ENCODE measurements at regions not wholly inside any gene's neighbourhood (a gene's known extent, or its start where the extent isn't known, plus 50 kb on each side); places are given as distances from the start of the nearest gene placed in this dataset.

- Histone ChIP-seq H3K4me3 (ENCODE audit: low read length in 2 of 2) (no peak overlapping the region), H3K9ac (ENCODE audit: low read depth in 1 of 2, low read length in 2 of 2) (no peak overlapping the region), H3K27me3 (ENCODE audit: control insufficient read depth in 2 of 2, insufficient read depth in 2 of 2, low read length in 2 of 2) (no peaks in the 10 kb centered on the region), H3K9me3 (ENCODE audit: control insufficient read depth in 2 of 2, low read length in 2 of 2) (no peaks in the 10 kb centered on the region), H3K36me3 (ENCODE audit: control insufficient read depth in 2 of 2, insufficient read depth in 2 of 2, low read length in 2 of 2) (no peaks in the 10 kb centered on the region), H3K4me1 (ENCODE audit: control insufficient read depth in 2 of 2, insufficient read depth in 2 of 2, low read length in 2 of 2) (no peaks in the 10 kb centered on the region), H3K27ac (ENCODE audit: low read depth in 2 of 2, low read length in 2 of 2) (no peak overlapping the region)
Measured at GRCh38 chr5:175047048-175047447, 322.7 kb downstream of the MSX2 start.

- no peak overlapping the region for H3K4me3 ChIP-seq (ENCODE audit: low read length in 2 of 2)
- H3K27ac ChIP-seq (ENCODE audit: low read depth in 2 of 2, low read length in 2 of 2): no peak overlapping the region
- no peaks in the 10 kb centered on the region for H3K4me1 ChIP-seq (ENCODE audit: control insufficient read depth in 2 of 2, insufficient read depth in 2 of 2, low read length in 2 of 2)
- H3K9me3 ChIP-seq (ENCODE audit: control insufficient read depth in 2 of 2, low read length in 2 of 2): no peaks in the 10 kb centered on the region
- no peak overlapping the region for H3K9ac ChIP-seq (ENCODE audit: low read depth in 1 of 2, low read length in 2 of 2)
- H3K36me3 ChIP-seq (ENCODE audit: control insufficient read depth in 2 of 2, insufficient read depth in 2 of 2, low read length in 2 of 2): no peaks in the 10 kb centered on the region
- H3K27me3 ChIP-seq (ENCODE audit: control insufficient read depth in 2 of 2, insufficient read depth in 2 of 2, low read length in 2 of 2): no peaks in the 10 kb centered on the region
Measured at GRCh38 chr5:175045820-175046219, 321.4 kb downstream of the MSX2 start.

GRCh38 chr5:175037820-175038219 is 313.4 kb downstream of the MSX2 start:
- no peaks in the 10 kb centered on the region for H3K4me1 ChIP-seq (ENCODE audit: control insufficient read depth in 2 of 2, insufficient read depth in 2 of 2, low read length in 2 of 2)
- no peaks in the 10 kb centered on the region for H3K9me3 ChIP-seq (ENCODE audit: control insufficient read depth in 2 of 2, low read length in 2 of 2)
- H3K27me3 ChIP-seq (ENCODE audit: control insufficient read depth in 2 of 2, insufficient read depth in 2 of 2, low read length in 2 of 2): no peaks in the 10 kb centered on the region
- no peak overlapping the region for H3K4me3 ChIP-seq (ENCODE audit: low read length in 2 of 2)
- no peak overlapping the region for H3K9ac ChIP-seq (ENCODE audit: low read depth in 1 of 2, low read length in 2 of 2)
- H3K36me3 ChIP-seq (ENCODE audit: control insufficient read depth in 2 of 2, insufficient read depth in 2 of 2, low read length in 2 of 2): no peaks in the 10 kb centered on the region
- no peak overlapping the region for H3K27ac ChIP-seq (ENCODE audit: low read depth in 2 of 2, low read length in 2 of 2)

- Histone ChIP-seq H3K36me3 (ENCODE audit: control insufficient read depth in 2 of 2, insufficient read depth in 2 of 2, low read length in 2 of 2) (no peaks in the 10 kb centered on the region), H3K27me3 (ENCODE audit: control insufficient read depth in 2 of 2, insufficient read depth in 2 of 2, low read length in 2 of 2) (no peaks in the 10 kb centered on the region), H3K4me3 (ENCODE audit: low read length in 2 of 2) (no peak overlapping the region), H3K27ac (ENCODE audit: low read depth in 2 of 2, low read length in 2 of 2) (no peak overlapping the region), H3K4me1 (ENCODE audit: control insufficient read depth in 2 of 2, insufficient read depth in 2 of 2, low read length in 2 of 2) (no peaks in the 10 kb centered on the region), H3K9me3 (ENCODE audit: control insufficient read depth in 2 of 2, low read length in 2 of 2) (no peaks in the 10 kb centered on the region), H3K9ac (ENCODE audit: low read depth in 1 of 2, low read length in 2 of 2) (no peak overlapping the region)
Measured at GRCh38 chr5:175035882-175036533, 311.6 kb downstream of the MSX2 start.

GRCh38 chr5:175034924-175035323 is 310.5 kb downstream of the MSX2 start:
- H3K9ac ChIP-seq (ENCODE audit: low read depth in 1 of 2, low read length in 2 of 2): no peak overlapping the region
- H3K4me3 ChIP-seq (ENCODE audit: low read length in 2 of 2): no peak overlapping the region
- H3K36me3 ChIP-seq (ENCODE audit: control insufficient read depth in 2 of 2, insufficient read depth in 2 of 2, low read length in 2 of 2): no peaks in the 10 kb centered on the region
- H3K27ac ChIP-seq (ENCODE audit: low read depth in 2 of 2, low read length in 2 of 2): no peak overlapping the region
- H3K27me3 ChIP-seq (ENCODE audit: control insufficient read depth in 2 of 2, insufficient read depth in 2 of 2, low read length in 2 of 2): no peaks in the 10 kb centered on the region
- no peaks in the 10 kb centered on the region for H3K4me1 ChIP-seq (ENCODE audit: control insufficient read depth in 2 of 2, insufficient read depth in 2 of 2, low read length in 2 of 2)
- H3K9me3 ChIP-seq (ENCODE audit: control insufficient read depth in 2 of 2, low read length in 2 of 2): no peaks in the 10 kb centered on the region

GRCh38 chr5:175032741-175033151 is 308.4 kb downstream of the MSX2 start:
- Histone ChIP-seq H3K9ac (ENCODE audit: low read depth in 1 of 2, low read length in 2 of 2) (no peak overlapping the region), H3K27ac (ENCODE audit: low read depth in 2 of 2, low read length in 2 of 2) (no peak overlapping the region)

GRCh38 chr5:175032013-175032412 is 307.6 kb downstream of the MSX2 start:
- Histone ChIP-seq H3K27me3 (ENCODE audit: control insufficient read depth in 2 of 2, insufficient read depth in 2 of 2, low read length in 2 of 2) (no peaks in the 10 kb centered on the region), H3K4me3 (ENCODE audit: low read length in 2 of 2) (no peak overlapping the region), H3K9ac (ENCODE audit: low read depth in 1 of 2, low read length in 2 of 2) (no peak overlapping the region), H3K4me1 (ENCODE audit: control insufficient read depth in 2 of 2, insufficient read depth in 2 of 2, low read length in 2 of 2) (no peaks in the 10 kb centered on the region), H3K27ac (ENCODE audit: low read depth in 2 of 2, low read length in 2 of 2) (no peak overlapping the region), H3K9me3 (ENCODE audit: control insufficient read depth in 2 of 2, low read length in 2 of 2) (no peaks in the 10 kb centered on the region), H3K36me3 (ENCODE audit: control insufficient read depth in 2 of 2, insufficient read depth in 2 of 2, low read length in 2 of 2) (no peaks in the 10 kb centered on the region)

More at GRCh38 chr5:175032741-175033151, 308.4 kb downstream of the MSX2 start:
- no peaks in the 10 kb centered on the region for H3K27me3 ChIP-seq (ENCODE audit: control insufficient read depth in 2 of 2, insufficient read depth in 2 of 2, low read length in 2 of 2)
- no peak overlapping the region for H3K4me3 ChIP-seq (ENCODE audit: low read length in 2 of 2)
- H3K4me1 ChIP-seq (ENCODE audit: control insufficient read depth in 2 of 2, insufficient read depth in 2 of 2, low read length in 2 of 2): no peaks in the 10 kb centered on the region
- no peaks in the 10 kb centered on the region for H3K9me3 ChIP-seq (ENCODE audit: control insufficient read depth in 2 of 2, low read length in 2 of 2)
- H3K36me3 ChIP-seq (ENCODE audit: control insufficient read depth in 2 of 2, insufficient read depth in 2 of 2, low read length in 2 of 2): no peaks in the 10 kb centered on the region

- no peak overlapping the region for H3K27ac ChIP-seq (ENCODE audit: low read depth in 2 of 2, low read length in 2 of 2)
- H3K4me3 ChIP-seq (ENCODE audit: low read length in 2 of 2): no peak overlapping the region
- H3K9ac ChIP-seq (ENCODE audit: low read depth in 1 of 2, low read length in 2 of 2): no peak overlapping the region
- no peaks in the 10 kb centered on the region for H3K4me1 ChIP-seq (ENCODE audit: control insufficient read depth in 2 of 2, insufficient read depth in 2 of 2, low read length in 2 of 2)
- H3K36me3 ChIP-seq (ENCODE audit: control insufficient read depth in 2 of 2, insufficient read depth in 2 of 2, low read length in 2 of 2): no peaks in the 10 kb centered on the region
- H3K9me3 ChIP-seq (ENCODE audit: control insufficient read depth in 2 of 2, low read length in 2 of 2): no peaks in the 10 kb centered on the region
- no peaks in the 10 kb centered on the region for H3K27me3 ChIP-seq (ENCODE audit: control insufficient read depth in 2 of 2, insufficient read depth in 2 of 2, low read length in 2 of 2)
Measured at GRCh38 chr5:175027390-175027789, 303.0 kb downstream of the MSX2 start.

- no peaks in the 10 kb centered on the region for H3K9me3 ChIP-seq (ENCODE audit: control insufficient read depth in 2 of 2, low read length in 2 of 2)
- H3K4me1 ChIP-seq (ENCODE audit: control insufficient read depth in 2 of 2, insufficient read depth in 2 of 2, low read length in 2 of 2): no peaks in the 10 kb centered on the region
- H3K9ac ChIP-seq (ENCODE audit: low read depth in 1 of 2, low read length in 2 of 2): no peak overlapping the region
- H3K36me3 ChIP-seq (ENCODE audit: control insufficient read depth in 2 of 2, insufficient read depth in 2 of 2, low read length in 2 of 2): no peaks in the 10 kb centered on the region
- no peaks in the 10 kb centered on the region for H3K27me3 ChIP-seq (ENCODE audit: control insufficient read depth in 2 of 2, insufficient read depth in 2 of 2, low read length in 2 of 2)
- H3K27ac ChIP-seq (ENCODE audit: low read depth in 2 of 2, low read length in 2 of 2): no peak overlapping the region
- H3K4me3 ChIP-seq (ENCODE audit: low read length in 2 of 2): no peak overlapping the region
Measured at GRCh38 chr5:175025077-175025476, 300.7 kb downstream of the MSX2 start.

- no peaks in the 10 kb centered on the region for H3K27me3 ChIP-seq (ENCODE audit: control insufficient read depth in 2 of 2, insufficient read depth in 2 of 2, low read length in 2 of 2)
- H3K4me3 ChIP-seq (ENCODE audit: low read length in 2 of 2): no peak overlapping the region
- no peaks in the 10 kb centered on the region for H3K36me3 ChIP-seq (ENCODE audit: control insufficient read depth in 2 of 2, insufficient read depth in 2 of 2, low read length in 2 of 2)
- no peaks in the 10 kb centered on the region for H3K4me1 ChIP-seq (ENCODE audit: control insufficient read depth in 2 of 2, insufficient read depth in 2 of 2, low read length in 2 of 2)
- H3K9me3 ChIP-seq (ENCODE audit: control insufficient read depth in 2 of 2, low read length in 2 of 2): no peaks in the 10 kb centered on the region
- no peak overlapping the region for H3K27ac ChIP-seq (ENCODE audit: low read depth in 2 of 2, low read length in 2 of 2)
- H3K9ac ChIP-seq (ENCODE audit: low read depth in 1 of 2, low read length in 2 of 2): no peak overlapping the region
Measured at GRCh38 chr5:175021841-175022625, 297.7 kb downstream of the MSX2 start.
